HG03097 (cell line): ENCODE measurements at regions not wholly inside any gene's neighbourhood (a gene's known extent, or its start where the extent isn't known, plus 50 kb on each side); places are given as distances from the start of the nearest gene placed in this dataset.
"Not testable (repeated sequence)": the region's sequence is repeated elsewhere in the genome, so short reads cannot be mapped to it uniquely, and the experiment has no call there.

Experiments used
- ATAC-seq: cut with Tn5 transposase; IDR thresholded peaks from one replicate; pipeline ENCODE4 v1.9.1; 2021; ENCODE audit not compliant: unreplicated experiment, low FRiP score

GRCh38 chr7:112592565-112593263, 111.9 kb downstream of the LSMEM1 start:
- not testable (repeated sequence) for ATAC-seq

GRCh38 chr7:112594397-112594796, 113.6 kb downstream of the LSMEM1 start:
- ATAC-seq = no peak

GRCh38 chr7:112596260-112596659, 115.5 kb downstream of the LSMEM1 start:
- no peak for ATAC-seq

GRCh38 chr7:112596981-112597380, 116.2 kb downstream of the LSMEM1 start:
- no peak for ATAC-seq

- no peak for ATAC-seq
Observed at GRCh38 chr7:112603673-112604072, 122.9 kb downstream of the LSMEM1 start.

GRCh38 chr7:112610636-112611035, 129.8 kb downstream of the LSMEM1 start:
- ATAC-seq = no peak

GRCh38 chr7:112615701-112616100, 134.9 kb downstream of the LSMEM1 start:
- no peak for ATAC-seq

GRCh38 chr7:112616295-112616694, 135.5 kb downstream of the LSMEM1 start:
- ATAC-seq = no peak

- no peak for ATAC-seq
Observed at GRCh38 chr7:112619343-112619742, 138.6 kb downstream of the LSMEM1 start.

- no peak for ATAC-seq
Observed at GRCh38 chr7:112622159-112622715, 141.4 kb downstream of the LSMEM1 start.

- no peak for ATAC-seq
Observed at GRCh38 chr7:112624416-112624815, 143.6 kb downstream of the LSMEM1 start.

GRCh38 chr7:112630565-112630964, 149.8 kb downstream of the LSMEM1 start:
- ATAC-seq = no peak

GRCh38 chr7:112634107-112634506, 153.3 kb downstream of the LSMEM1 start:
- ATAC-seq = no peak

GRCh38 chr7:112635742-112636141, 154.5 kb downstream of the TMEM168 start:
- ATAC-seq = no peak

- no peak for ATAC-seq
Observed at GRCh38 chr7:112638675-112639400, 151.4 kb downstream of the TMEM168 start.

- no peak for ATAC-seq
Observed at GRCh38 chr7:112640685-112641084, 149.5 kb downstream of the TMEM168 start.

GRCh38 chr7:112646783-112647182, 143.4 kb downstream of the TMEM168 start:
- no peak for ATAC-seq

- ATAC-seq = no peak
Observed at GRCh38 chr7:112648781-112649180, 141.4 kb downstream of the TMEM168 start.

- ATAC-seq = no peak
Observed at GRCh38 chr7:112649560-112649959, 140.6 kb downstream of the TMEM168 start.

GRCh38 chr7:112654322-112655216, 135.6 kb downstream of the TMEM168 start:
- ATAC-seq = no peak

GRCh38 chr7:112665709-112666108, 124.5 kb downstream of the TMEM168 start:
- ATAC-seq = no peak
